Ovary (tissue), 7 donors: ENCODE measurements at regions not wholly inside any gene's neighbourhood (a gene's known extent, or its start where the extent isn't known, plus 50 kb on each side); places are given as distances from the start of the nearest gene placed in this dataset.

ENCODE experiments used
- DNase-seq, 5 donors: peaks; one replicate each; pipeline ENCODE4 v3.0.0-alpha.2; 2019 to 2020
- H3K27ac ChIP-seq, 2 donors: fragments of 200-600 bp; one replicate each; pipeline versions ENCODE4 v1.5.1 to v1.8.0; 2019 to 2022
- H3K27me3 ChIP-seq: fragments of 200-600 bp; one replicate; pipeline ENCODE4 v1.8.0; 2022
- H3K36me3 ChIP-seq: fragments of 200-600 bp; sonication (generic); one replicate; pipeline ENCODE4 v1.5.1; 2019
- H3K4me1 ChIP-seq: one replicate; pipeline ENCODE4 v1.8.1; 2013; ENCODE audit warnings: mild to moderate bottlenecking, moderate library complexity; ENCODE audit not compliant: insufficient read depth
- H3K4me3 ChIP-seq: fragments of 200-600 bp; sonication (generic); one replicate; pipeline ENCODE4 v1.5.1; 2017
- H3K9me3 ChIP-seq, 2 donors: fragments of 200-600 bp in 1 of 2; sonication (generic) in 1 of 2; one replicate each; pipeline versions ENCODE4 v1.5.1 to v1.8.1; 2013 to 2019; ENCODE audit warnings: mild to moderate bottlenecking in 1 of 2, moderate library complexity in 1 of 2
- EP300 ChIP-seq: sonication (generic); formaldehyde crosslinking; IDR thresholded peaks from one replicate; pipeline ENCODE4 v1.6.1; 2017; ENCODE audit warnings: antibody characterized with exemption
- POLR2A ChIP-seq: fragments of 450-650 bp; IDR thresholded peaks from one replicate; pipeline ENCODE4 v1.6.1; 2017; ENCODE audit warnings: antibody characterized with exemption, mild to moderate bottlenecking, moderate library complexity
- WGBS, 3 donors: extraction: QIAGEN DNeasy Blood & Tissue Kit in 1 of 3; methylation state at CpG; one replicate each; pipeline versions ENCODE4 v1.1.5 to v1.1.7; 2013 to 2017; 5-methylcytosine and 5-hydroxymethylcytosine counted together
- intact Hi-C, 4 donors: fragments of 100-400 bp; cut with DNase I; formaldehyde crosslinking; loops; one replicate each; pipeline versions ENCODE4 v1.11.0 to v1.15.1; 2022 to 2023
- TF ChIP-seq, protein P1 (sequence below), 3 donors: fragments of 450-650 bp in 2 of 3; fragments of 200-600 bp in 1 of 3; IDR thresholded peaks; one replicate each; pipeline versions ENCODE4 v1.5.1 to v1.8.0; 2016 to 2022; ENCODE audit warnings: antibody characterized with exemption in 3 of 3, mild to moderate bottlenecking in 1 of 3
- donor health status: DM: no; HTN: no; CAD: no; lungs with moderate emphysema.
- donor health status: DM: no; HTN: no; CAD: no.
- donor health status: Bipolar disorder and iron deficiency.
- donor health status: DM: no; HTN: no; CAD: no.
- donor health status: DM: yes; HTN: yes; CAD: no.

DNA sequence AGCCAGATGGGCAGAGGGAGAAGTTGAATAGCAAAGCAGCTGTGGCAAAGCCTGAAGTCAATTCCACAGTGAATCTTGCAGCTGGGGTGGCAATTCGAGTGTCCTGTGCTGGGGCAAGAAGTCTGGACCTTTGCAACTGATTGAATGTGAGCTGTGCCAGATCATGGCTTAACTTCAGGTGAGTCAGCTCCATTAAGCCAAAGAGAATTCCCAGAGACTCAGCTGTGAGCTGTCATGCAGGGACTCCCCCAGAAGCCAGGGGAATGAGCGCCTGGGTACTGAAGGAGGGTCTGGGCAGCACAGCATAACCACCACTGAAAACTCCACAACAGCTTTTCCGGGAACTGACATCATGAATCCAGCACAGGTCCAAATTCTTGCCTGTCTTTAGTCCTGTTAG lies 153.5 kb upstream of the TRPC7 start:
- DNase-seq: no peak
- intact Hi-C loops: no loop called here
- no peak overlapping the region for H3K27ac ChIP-seq
- no peaks in the 10 kb centered on the region for H3K9me3 ChIP-seq
- WGBS, 3 donors: 67 to 74% (median 71%) methylated on average over 3 of the region's 3 CpGs
- no peaks in the 10 kb centered on the region for H3K4me1 ChIP-seq
- H3K4me3 ChIP-seq: no peak overlapping the region
- H3K36me3 ChIP-seq: no peaks in the 10 kb centered on the region
- TF ChIP-seq, protein P1, sequence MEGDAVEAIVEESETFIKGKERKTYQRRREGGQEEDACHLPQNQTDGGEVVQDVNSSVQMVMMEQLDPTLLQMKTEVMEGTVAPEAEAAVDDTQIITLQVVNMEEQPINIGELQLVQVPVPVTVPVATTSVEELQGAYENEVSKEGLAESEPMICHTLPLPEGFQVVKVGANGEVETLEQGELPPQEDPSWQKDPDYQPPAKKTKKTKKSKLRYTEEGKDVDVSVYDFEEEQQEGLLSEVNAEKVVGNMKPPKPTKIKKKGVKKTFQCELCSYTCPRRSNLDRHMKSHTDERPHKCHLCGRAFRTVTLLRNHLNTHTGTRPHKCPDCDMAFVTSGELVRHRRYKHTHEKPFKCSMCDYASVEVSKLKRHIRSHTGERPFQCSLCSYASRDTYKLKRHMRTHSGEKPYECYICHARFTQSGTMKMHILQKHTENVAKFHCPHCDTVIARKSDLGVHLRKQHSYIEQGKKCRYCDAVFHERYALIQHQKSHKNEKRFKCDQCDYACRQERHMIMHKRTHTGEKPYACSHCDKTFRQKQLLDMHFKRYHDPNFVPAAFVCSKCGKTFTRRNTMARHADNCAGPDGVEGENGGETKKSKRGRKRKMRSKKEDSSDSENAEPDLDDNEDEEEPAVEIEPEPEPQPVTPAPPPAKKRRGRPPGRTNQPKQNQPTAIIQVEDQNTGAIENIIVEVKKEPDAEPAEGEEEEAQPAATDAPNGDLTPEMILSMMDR (IDR thresholded peaks at IDR 0.05): no peak
- TF ChIP-seq POLR2A: no peak
- TF ChIP-seq EP300: no peak
- no peaks in the 10 kb centered on the region for H3K27me3 ChIP-seq

GRCh38 chr5:136518174-136518573 lies 152.8 kb upstream of the TRPC7 start:
- Histone ChIP-seq H3K4me1 (no peaks in the 10 kb centered on the region), H3K27ac (no peak overlapping the region), H3K27me3 (no peaks in the 10 kb centered on the region), H3K36me3 (no peaks in the 10 kb centered on the region), H3K9me3 (no peaks in the 10 kb centered on the region), H3K4me3 (no peak overlapping the region)
- TF ChIP-seq POLR2A (no peak), EP300 (no peak)
- TF ChIP-seq, protein P1 (IDR thresholded peaks at IDR 0.05): no peak
- no peak for DNase-seq
- WGBS, 3 donors: 90 to 92% (median 91%) methylated on average over 1 of the region's 1 CpG
- intact Hi-C loops: no loop called here

- TF ChIP-seq POLR2A: no peak
- TF ChIP-seq, protein P1 (IDR thresholded peaks at IDR 0.05): no peak
- TF ChIP-seq EP300: no peak
- no peak overlapping the region for H3K4me3 ChIP-seq
- H3K9me3 ChIP-seq: no peaks in the 10 kb centered on the region
- intact Hi-C loops: no loop called here
- no peak for DNase-seq
- H3K4me1 ChIP-seq: no peaks in the 10 kb centered on the region
- H3K36me3 ChIP-seq: no peaks in the 10 kb centered on the region
- no peak overlapping the region for H3K27ac ChIP-seq
- no peaks in the 10 kb centered on the region for H3K27me3 ChIP-seq
- 30 to 67% (median 63%) methylated on average over 1 of the region's 1 CpG for WGBS, 3 donors
These were observed 152.4 kb upstream of the TRPC7 start for GRCh38 chr5:136517755-136518154.

GRCh38 chr5:136516637-136517036 lies 151.3 kb upstream of the TRPC7 start:
- Histone ChIP-seq H3K4me3 (no peak overlapping the region), H3K27me3 (no peaks in the 10 kb centered on the region), H3K9me3 (no peaks in the 10 kb centered on the region), H3K4me1 (no peaks in the 10 kb centered on the region), H3K27ac (no peak overlapping the region), H3K36me3 (no peaks in the 10 kb centered on the region)
- intact Hi-C loops: no loop called here
- DNase-seq: no peak
- no peak for TF ChIP-seq EP300
- TF ChIP-seq, protein P1 (IDR thresholded peaks at IDR 0.05): no peak
- TF ChIP-seq POLR2A: no peak
- WGBS, 3 donors: 79 to 85% (median 81%) methylated on average over 3 of the region's 3 CpGs

GRCh38 chr5:136513430-136513829 lies 148.1 kb upstream of the TRPC7 start:
- no peak overlapping the region for H3K27ac ChIP-seq
- no peaks in the 10 kb centered on the region for H3K9me3 ChIP-seq
- H3K4me3 ChIP-seq: no peak overlapping the region
- H3K4me1 ChIP-seq: no peaks in the 10 kb centered on the region
- TF ChIP-seq POLR2A (no peak), EP300 (no peak)
- TF ChIP-seq, protein P1 (IDR thresholded peaks at IDR 0.05): no peak
- no peak for DNase-seq
- WGBS, 3 donors: 55 to 59% (median 58%) methylated on average over 3 of the region's 3 CpGs
- H3K36me3 ChIP-seq: no peaks in the 10 kb centered on the region
- no peaks in the 10 kb centered on the region for H3K27me3 ChIP-seq
- intact Hi-C loops: no loop called here
